ENCODE measurements at regions not wholly inside any gene's neighbourhood (a gene's known extent, or its start where the extent isn't known, plus 50 kb on each side); places are given as distances from the start of the nearest gene placed in this dataset.

DNA sequence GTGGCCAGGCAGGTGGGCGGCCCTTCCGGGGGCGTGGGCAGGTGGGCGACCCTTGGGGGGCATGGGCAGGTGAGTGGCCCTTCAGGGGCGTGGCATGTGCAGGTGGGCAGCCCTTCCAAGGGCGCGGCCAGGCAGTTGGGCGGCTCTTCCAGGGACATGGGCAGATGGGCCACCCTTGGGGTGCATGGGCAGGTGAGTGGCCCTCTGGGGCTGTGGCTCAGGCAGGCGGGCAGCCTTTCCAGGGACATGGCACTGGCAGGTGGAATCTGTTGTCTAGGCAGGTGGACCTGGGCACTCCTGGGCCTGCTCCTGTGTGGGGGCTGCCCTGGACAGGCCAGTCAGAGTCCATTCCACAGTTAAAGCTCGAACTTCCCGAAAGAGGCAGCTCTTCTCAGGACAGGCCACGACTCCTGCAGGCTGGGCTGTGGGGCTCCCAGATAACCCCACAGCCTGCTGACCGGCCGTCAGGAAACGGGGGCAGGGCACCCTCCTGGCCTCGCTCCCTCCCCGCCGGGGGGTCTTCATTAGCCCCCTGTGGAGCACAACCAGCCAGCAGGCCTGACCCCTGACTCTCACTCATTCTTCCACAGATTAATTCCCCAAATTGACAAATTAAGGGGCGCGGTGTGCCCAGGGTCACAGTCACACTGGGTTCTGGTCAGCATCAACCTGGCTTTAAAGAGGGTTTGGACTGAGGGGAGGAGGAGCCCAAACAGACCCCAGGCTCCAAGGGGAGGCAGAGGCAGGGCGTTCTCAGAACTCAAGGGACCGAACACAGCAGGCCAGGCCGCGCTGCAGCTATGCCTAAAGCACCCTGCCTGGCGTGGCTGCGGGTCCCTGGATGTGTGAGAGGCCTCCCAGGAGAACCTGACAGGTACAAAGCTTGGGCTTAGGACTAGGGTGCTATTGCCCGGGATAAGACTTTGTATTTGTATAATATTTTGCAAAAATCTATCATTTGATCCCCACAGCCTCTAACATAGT, 130.0 kb downstream of the DLL1 start:
- no peak for DNase-seq

DNA sequence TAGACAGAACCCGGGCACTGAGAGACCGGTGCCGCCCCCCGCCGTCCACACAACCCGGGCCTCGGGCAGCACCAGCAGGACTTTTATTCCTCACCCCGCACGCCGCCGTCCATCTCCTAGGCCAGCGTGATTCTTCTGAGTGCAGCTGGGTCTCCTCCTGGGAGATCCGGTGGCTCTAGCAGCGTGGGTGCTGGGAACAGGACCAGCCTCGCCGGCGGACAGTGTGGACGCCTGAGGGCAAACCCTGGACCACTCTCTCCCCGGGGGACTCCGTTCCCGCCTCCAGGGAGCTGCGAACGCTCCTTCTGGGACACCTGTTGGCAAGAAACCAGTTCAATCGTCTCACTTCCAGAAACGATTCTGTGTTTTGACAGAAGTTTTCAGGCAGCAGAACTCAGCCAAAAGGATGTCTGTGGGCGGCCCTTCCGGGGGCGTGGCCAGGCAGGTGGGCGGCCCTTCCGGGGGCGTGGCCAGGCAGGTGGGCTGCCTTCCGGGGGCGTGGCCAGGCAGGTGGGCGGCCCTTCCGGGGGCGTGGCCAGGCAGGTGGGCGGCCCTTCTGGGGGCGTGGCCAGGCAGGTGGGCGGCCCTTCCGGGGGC, 130.7 kb downstream of the DLL1 start:
- H3K36me3 ChIP-seq = no peaks in the 10 kb centered on the region
- no peaks in the 10 kb centered on the region for H3K27me3 ChIP-seq
- ATAC-seq (ENCODE audit: low FRiP score in 2 of 2) = no peak
- TF ChIP-seq, protein P1, sequence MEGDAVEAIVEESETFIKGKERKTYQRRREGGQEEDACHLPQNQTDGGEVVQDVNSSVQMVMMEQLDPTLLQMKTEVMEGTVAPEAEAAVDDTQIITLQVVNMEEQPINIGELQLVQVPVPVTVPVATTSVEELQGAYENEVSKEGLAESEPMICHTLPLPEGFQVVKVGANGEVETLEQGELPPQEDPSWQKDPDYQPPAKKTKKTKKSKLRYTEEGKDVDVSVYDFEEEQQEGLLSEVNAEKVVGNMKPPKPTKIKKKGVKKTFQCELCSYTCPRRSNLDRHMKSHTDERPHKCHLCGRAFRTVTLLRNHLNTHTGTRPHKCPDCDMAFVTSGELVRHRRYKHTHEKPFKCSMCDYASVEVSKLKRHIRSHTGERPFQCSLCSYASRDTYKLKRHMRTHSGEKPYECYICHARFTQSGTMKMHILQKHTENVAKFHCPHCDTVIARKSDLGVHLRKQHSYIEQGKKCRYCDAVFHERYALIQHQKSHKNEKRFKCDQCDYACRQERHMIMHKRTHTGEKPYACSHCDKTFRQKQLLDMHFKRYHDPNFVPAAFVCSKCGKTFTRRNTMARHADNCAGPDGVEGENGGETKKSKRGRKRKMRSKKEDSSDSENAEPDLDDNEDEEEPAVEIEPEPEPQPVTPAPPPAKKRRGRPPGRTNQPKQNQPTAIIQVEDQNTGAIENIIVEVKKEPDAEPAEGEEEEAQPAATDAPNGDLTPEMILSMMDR (IDR thresholded peaks at IDR 0.05) = no peak
- no peak for TF ChIP-seq POLR2A (IDR thresholded peaks at IDR 0.05)
- TF ChIP-seq EP300 (IDR thresholded peaks at IDR 0.05) = no peak
- TF ChIP-seq POLR2AphosphoS5 (IDR thresholded peaks at IDR 0.05) = no peak
- H3K9me3 ChIP-seq = no peaks in the 10 kb centered on the region
- H3K4me3 ChIP-seq = no peak overlapping the region
- DNase-seq = peak in 1 of 2 donors; percentile 77
- 93 to 94% methylated on average over 25 to 38 of the region's 40 CpGs for WGBS, 2 donors
- H3K4me1 ChIP-seq = no peaks in the 10 kb centered on the region
- no peak overlapping the region for H3K27ac ChIP-seq

More for the DNA sequence above, 130.0 kb downstream of the DLL1 start:
- Histone ChIP-seq H3K4me3 (no peak overlapping the region), H3K36me3 (no peaks in the 10 kb centered on the region), H3K4me1 (no peaks in the 10 kb centered on the region), H3K9me3 (no peaks in the 10 kb centered on the region), H3K27ac (no peak overlapping the region), H3K27me3 (no peaks in the 10 kb centered on the region)
- no peak for TF ChIP-seq EP300 (IDR thresholded peaks at IDR 0.05)
- TF ChIP-seq POLR2AphosphoS5 (IDR thresholded peaks at IDR 0.05) = no peak
- no peak for TF ChIP-seq POLR2A (IDR thresholded peaks at IDR 0.05)
- TF ChIP-seq, protein P1 (IDR thresholded peaks at IDR 0.05) = no peak
- ATAC-seq (ENCODE audit: low FRiP score in 2 of 2) = no peak
- WGBS, 2 donors = 93 to 95% methylated on average over 13 to 27 of the region's 27 CpGs

DNA sequence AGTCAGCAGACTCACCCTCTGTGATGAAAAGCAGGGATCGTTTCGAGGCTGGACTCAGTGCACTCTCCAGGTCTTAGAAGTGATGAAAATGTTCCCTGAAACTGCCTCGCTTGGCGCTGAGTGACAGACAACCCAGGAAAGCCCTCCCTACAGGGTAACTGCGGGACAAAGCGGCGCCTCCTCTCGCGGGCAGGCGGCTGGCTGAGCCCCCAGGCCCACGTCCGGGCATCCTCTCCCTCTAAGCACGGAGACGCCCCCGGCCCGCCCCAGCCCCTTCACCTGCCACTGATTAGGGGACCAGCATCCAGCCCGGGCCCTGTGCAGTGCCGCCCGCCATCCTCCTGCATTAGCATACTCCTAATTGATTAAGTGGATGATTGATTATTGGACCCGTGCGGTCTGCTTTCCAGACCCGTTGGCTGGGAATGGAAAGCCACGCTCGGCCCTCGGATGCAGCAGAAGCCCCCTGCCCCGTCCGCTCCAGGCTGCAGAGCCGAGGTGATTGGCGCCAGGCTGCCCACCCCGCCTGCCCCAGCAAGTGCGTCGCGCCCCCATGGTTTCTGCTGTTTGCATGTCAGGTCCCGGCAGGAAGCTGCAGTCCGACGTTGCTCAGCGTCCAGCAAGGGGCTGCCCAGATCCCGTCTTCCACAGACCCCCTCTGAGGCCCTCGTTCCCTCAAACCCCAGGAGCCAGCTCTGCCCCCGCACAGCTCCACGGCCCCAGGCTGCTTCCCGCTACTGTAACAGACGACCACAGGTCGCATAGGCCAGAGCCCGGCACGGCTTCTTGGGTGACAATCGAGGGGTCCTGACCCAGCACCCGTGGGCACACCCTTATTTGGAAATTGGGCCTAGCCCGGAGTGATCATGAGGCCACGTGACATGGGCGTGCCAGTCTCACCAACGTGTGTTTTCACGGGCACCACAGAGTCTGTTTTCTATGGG, 131.6 kb downstream of the DLL1 start:
- no peaks in the 10 kb centered on the region for H3K27me3 ChIP-seq
- no peak overlapping the region for H3K4me3 ChIP-seq
- DNase-seq (peak in 1 of 2 donors; percentile 74), ATAC-seq (ENCODE audit: low FRiP score in 2 of 2) (no peak)
- no peak overlapping the region for H3K27ac ChIP-seq
- no peaks in the 10 kb centered on the region for H3K4me1 ChIP-seq
- H3K36me3 ChIP-seq = no peaks in the 10 kb centered on the region
- no peak for TF ChIP-seq EP300 (IDR thresholded peaks at IDR 0.05)
- TF ChIP-seq POLR2AphosphoS5 (IDR thresholded peaks at IDR 0.05) = no peak
- TF ChIP-seq POLR2A (IDR thresholded peaks at IDR 0.05) = no peak
- WGBS, 2 donors = 94% methylated on average over 34 to 52 of the region's 53 CpGs
- H3K9me3 ChIP-seq = no peaks in the 10 kb centered on the region

DNA sequence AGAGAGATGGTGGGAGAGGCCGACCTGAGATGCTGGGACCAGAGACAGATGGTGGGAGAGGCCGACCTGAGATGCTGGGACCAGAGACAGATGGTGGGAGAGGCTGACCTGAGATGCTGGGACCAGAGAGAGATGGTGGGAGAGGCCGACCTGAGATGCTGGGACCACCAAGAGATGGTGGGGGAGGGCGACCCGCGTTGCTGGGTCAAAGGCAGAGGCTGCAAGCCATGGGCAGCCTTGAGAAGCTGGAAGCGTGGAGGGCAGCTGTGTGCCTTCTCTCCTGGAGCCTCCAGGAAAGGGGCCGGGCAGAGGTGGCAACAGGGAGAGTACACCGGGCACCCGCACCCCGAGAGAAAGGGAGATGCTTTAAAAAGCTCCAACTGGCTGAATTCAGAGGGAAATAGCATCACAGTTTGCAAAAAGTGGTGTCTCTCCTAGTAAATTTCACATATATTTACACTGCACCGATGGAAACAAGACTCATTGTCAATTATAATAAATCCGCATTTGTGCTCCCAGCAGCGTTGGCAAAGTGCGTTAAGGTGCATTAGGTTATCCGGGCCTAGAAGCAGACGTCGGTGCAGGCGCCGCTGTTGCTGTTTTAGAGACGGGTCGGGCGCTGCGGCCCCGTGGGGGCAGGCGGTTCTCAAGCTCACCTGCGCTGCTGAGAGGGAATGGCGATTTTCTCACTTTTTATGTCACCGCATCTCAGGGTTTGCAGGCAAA, 132.4 kb downstream of the DLL1 start:
- no peak overlapping the region for H3K27ac ChIP-seq
- no peak for TF ChIP-seq POLR2AphosphoS5 (IDR thresholded peaks at IDR 0.05)
- no peak for TF ChIP-seq EP300 (IDR thresholded peaks at IDR 0.05)
- TF ChIP-seq, protein P1 (IDR thresholded peaks at IDR 0.05) = no peak
- no peak overlapping the region for H3K4me3 ChIP-seq
- ATAC-seq (ENCODE audit: low FRiP score in 2 of 2) (no peak), DNase-seq (peak in 1 of 2 donors; percentile 69)
- H3K4me1 ChIP-seq = peaks cover 0 to under 1% (median 0%) of the 10 kb centered on the region in 4 donors
- 89 to 93% methylated on average over 29 of the region's 29 CpGs for WGBS, 2 donors
- no peaks in the 10 kb centered on the region for H3K27me3 ChIP-seq
- H3K9me3 ChIP-seq = no peaks in the 10 kb centered on the region
- H3K36me3 ChIP-seq = no peaks in the 10 kb centered on the region

All from upper lobe of left lung (tissue), 6 donors.